ENCODE measurements at regions not wholly inside any gene's neighbourhood (a gene's known extent, or its start where the extent isn't known, plus 50 kb on each side); places are given as distances from the start of the nearest gene placed in this dataset.

DNA sequence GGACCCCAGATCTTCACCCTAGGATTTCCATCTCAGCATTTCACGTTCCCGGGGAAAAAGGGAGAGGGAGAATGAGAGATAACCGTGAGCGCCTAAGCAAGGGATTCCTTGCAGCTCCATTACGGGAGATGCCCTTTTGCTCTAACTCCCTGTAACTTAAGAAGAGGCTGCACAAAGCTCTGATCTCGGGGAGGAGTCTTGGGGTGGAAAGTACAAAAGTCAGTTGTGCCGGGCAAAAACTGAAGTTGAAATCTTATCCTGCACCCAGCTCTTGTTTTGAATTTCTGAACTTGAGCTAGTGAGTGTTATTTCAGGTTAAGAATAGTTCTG lies 256.4 kb upstream of the SOX21 start:
- no peak for DNase-seq (ENCODE audit: low read depth, low spot score)

DNA sequence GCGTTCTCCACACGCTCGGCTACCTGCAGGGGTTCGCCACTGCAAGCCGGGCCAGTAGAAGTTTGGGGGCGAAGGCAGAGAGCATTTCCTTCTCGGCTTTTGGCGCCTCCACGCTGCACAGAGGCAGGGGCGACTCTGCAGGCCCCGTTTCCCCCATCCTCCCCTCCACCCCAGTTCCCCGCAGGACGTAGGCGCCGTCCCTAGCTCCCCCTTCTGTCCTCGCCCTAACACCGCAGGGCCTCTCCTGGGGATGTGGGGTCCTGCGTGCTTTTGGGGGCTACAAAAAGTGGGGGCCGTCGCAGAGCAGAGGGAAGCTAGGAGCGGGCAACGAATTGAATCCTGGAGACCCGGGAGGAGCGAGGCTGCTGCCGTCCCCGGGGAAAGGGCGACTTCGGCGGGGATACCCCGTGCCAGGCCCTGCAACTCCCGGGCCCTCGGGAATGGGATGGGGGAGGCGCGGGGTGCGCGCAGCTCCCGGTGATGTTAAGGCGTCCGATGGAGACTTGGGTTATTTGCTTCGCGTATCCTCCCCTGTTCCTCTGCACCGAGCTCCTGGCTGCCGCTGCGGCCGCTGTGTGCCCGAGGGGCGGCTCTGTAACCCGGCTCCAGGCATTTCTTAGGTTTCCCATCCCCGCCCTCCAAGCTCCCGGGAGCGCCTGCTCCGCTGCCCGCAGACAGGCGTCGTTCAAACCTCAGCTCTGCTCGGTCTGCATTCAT lies 255.9 kb upstream of the SOX21 start:
- DNase-seq (ENCODE audit: low read depth, low spot score): no peak

GRCh38 chr13:94967183-94968039 lies 255.1 kb upstream of the SOX21 start:
- no peak for DNase-seq (ENCODE audit: low read depth, low spot score)

- no peak for DNase-seq (ENCODE audit: low read depth, low spot score)
Measured at GRCh38 chr13:94966422-94966955, 254.1 kb upstream of the SOX21 start.

DNA sequence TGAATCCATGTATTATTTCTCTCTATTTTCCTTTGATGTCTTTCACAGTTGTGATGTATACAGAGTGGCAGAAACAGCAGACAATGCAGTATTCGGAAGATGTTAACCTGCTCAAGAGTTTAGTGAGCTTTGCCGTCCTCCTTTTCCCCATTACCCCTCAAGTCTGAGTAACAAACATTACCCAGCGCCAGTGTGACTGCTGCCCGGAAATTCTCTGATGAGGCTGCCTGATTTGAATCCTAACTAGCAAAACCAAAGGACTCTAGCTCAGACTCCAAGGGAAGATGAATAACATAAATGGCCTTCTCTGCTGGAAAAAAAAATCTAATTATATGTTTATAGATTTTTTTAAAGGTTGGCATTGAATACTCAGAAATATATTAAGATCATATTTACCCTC lies 247.3 kb upstream of the SOX21 start:
- DNase-seq (ENCODE audit: low read depth, low spot score): no peak

DNA sequence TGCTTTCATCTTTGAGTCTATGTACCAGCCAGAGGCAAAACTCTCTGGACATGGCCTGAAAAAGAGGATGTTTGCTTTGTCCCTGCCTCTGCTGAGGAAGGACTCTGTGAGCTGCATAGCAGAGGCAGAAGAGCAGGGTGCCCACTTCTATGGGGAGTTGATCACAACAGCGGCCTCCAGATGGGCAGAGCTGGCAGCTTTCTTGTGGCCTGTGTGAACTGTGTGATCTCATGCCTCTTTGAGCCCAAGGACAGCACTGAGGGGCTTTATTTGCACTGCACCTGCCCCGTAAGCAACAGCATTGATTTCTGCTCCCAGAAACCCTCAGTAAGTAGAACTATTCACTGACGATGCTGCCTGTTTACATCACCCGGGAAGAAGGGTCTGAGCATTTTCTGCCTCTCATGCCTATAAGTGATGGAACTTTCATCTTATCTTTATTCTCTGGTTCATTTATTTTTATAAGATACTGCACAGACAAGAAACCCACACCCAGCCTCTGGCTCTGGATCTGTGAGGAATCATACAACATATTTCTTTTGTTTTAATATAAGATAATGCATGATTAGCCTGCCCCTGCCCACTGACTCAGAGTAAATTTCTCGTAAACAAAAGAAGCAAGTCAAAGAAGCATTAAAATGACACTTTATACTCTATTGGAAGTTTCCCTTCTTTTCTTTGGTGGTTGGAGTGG lies 244.2 kb upstream of the SOX21 start:
- DNase-seq (ENCODE audit: low read depth, low spot score): no peak

DNA sequence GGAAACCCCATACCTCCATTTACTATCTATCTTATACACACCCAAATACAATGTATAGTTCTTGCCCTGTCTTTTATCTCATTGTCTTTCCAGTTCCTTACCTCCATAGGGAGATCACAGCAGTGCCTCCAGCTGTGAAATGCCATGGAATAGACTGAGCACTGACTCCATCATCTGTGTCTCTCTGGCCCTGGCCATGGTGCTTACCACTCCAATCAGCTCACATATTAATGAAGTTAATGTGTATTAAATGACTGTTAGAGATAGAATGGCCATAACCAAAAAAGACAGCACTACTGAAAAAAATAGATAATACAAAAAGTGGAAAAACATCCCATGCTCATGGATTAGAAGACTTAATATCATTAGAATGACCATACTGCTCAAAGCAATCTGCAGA lies 240.4 kb upstream of the SOX21 start:
- DNase-seq (ENCODE audit: low read depth, low spot score): no peak

DNA sequence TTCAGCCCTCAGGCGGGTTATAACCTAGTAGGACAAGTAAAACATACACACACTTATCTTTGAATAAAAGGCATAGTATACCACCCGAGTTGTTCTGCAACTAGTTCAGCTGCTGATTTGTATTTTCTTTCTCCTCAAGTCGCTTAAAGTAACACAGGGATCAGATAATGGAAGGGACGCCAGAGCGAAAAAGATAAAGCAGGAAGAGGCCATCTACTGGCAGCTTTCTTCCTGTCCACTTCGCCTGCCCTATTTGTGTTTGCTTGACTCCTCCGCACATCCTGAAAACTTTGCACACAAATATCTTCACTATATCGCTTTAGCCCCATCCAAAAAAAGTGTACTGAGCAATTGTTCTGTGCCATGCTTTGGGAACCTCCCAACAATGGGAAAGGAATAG lies 238.0 kb upstream of the SOX21 start:
- no peak for DNase-seq (ENCODE audit: low read depth, low spot score)

DNA sequence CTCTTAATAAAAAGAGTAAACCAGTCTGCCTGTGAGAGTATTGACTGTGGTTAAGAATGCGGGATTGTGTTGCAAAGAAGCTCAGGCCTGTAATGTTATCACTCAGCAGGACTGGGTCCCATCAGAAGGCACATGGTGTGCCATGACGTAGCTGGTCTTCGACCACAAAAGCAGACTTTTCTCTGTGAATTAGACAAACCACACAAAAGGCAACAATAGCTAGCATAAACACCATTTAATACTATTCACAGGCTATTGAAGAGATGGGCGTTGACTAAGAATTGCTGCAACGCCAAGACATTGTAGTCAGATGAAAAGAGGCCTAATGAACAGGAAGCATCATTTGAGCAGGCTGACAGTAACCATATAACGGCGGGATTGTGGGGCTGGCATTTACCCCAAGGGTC lies 235.6 kb upstream of the SOX21 start:
- no peak for DNase-seq (ENCODE audit: low read depth, low spot score)

GRCh38 chr13:94947392-94947791 lies 235.0 kb upstream of the SOX21 start:
- DNase-seq (ENCODE audit: low read depth, low spot score): no peak

GRCh38 chr13:94946039-94946438 lies 233.7 kb upstream of the SOX21 start:
- DNase-seq (ENCODE audit: low read depth, low spot score): no peak

DNA sequence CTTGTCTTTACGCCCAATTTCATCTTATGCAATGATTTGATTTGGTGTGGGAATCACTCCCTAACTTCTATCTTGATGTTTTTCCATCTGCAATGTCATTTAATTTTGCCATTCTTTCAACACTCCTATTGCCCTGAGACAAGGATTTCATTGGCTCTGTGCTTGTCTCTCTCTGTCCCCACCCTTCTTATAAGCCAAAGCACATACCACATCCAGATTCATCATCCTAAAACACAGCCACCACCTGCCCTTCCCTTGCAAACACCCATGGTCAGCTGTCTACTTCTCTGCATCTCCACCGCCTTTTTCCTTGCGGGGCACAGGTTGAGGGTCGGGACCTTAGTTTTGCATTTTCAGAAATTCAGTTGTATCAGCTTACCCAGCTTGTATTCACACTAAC lies 225.8 kb upstream of the SOX21 start:
- no peak for DNase-seq (ENCODE audit: low read depth, low spot score)

DNA sequence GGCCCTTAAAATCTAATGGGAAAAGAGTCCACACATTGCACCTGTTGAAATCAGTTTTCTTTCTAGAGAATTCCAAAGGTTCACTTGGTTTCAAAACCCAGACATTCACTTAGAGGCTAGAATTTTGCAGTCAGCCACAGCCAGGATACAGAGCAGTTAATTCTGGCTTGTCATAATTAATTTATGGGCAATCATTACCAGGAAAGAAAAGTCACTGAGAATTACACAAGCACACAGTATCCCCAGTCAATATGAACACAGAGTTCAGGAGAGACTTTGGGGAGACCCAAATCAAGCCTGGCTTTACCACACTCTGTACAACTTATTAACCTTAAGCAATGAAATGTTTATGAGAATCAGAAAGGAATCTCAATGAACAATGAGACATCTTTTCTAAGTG lies 224.3 kb upstream of the SOX21 start:
- no peak for DNase-seq (ENCODE audit: low read depth, low spot score)

- DNase-seq (ENCODE audit: low read depth, low spot score): no peak
Measured at GRCh38 chr13:94933936-94934335, 221.6 kb upstream of the SOX21 start.

- no peak for DNase-seq (ENCODE audit: low read depth, low spot score)
Measured at GRCh38 chr13:94933230-94933751, 220.9 kb upstream of the SOX21 start.

- no peak for DNase-seq (ENCODE audit: low read depth, low spot score)
Measured at GRCh38 chr13:94928127-94928775, 215.9 kb upstream of the SOX21 start.

GRCh38 chr13:94925263-94925662 lies 212.9 kb upstream of the SOX21 start:
- no peak for DNase-seq (ENCODE audit: low read depth, low spot score)

- no peak for DNase-seq (ENCODE audit: low read depth, low spot score)
Measured at GRCh38 chr13:94921181-94921580, 208.8 kb upstream of the SOX21 start.

GRCh38 chr13:94920578-94920977 lies 208.2 kb upstream of the SOX21 start:
- DNase-seq (ENCODE audit: low read depth, low spot score): no peak

GRCh38 chr13:94917824-94918223 lies 205.5 kb upstream of the SOX21 start:
- no peak for DNase-seq (ENCODE audit: low read depth, low spot score)

DNA sequence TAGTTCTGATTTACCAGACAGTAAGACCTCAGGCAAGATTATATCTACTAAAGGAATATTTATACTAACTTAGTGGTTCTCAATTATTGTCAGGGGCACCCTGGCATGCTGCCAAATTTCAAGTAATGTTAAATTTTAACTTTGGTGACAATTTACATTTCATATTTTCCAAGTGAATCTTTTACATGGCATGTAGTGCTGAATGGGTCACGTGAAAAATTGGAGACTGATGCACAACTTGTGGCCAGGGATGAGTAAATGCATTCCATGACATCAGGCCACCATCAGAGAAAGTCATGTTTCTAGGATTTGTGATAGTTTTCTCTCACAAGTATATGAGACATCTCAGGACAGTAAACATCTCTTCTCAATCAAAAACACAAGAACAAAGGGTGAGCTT lies 202.6 kb upstream of the SOX21 start:
- DNase-seq (ENCODE audit: low read depth, low spot score): no peak

Data from pulmonary artery endothelial cell (primary cell).